Medulla oblongata (tissue), 1 donor: ENCODE measurements at regions not wholly inside any gene's neighbourhood (a gene's known extent, or its start where the extent isn't known, plus 50 kb on each side); places are given as distances from the start of the nearest gene placed in this dataset.

ENCODE experiments used
- DNase-seq: peaks from one replicate; pipeline ENCODE4 v3.0.0-alpha.2; 2015; ENCODE audit errors: extremely low spot score

DNA sequence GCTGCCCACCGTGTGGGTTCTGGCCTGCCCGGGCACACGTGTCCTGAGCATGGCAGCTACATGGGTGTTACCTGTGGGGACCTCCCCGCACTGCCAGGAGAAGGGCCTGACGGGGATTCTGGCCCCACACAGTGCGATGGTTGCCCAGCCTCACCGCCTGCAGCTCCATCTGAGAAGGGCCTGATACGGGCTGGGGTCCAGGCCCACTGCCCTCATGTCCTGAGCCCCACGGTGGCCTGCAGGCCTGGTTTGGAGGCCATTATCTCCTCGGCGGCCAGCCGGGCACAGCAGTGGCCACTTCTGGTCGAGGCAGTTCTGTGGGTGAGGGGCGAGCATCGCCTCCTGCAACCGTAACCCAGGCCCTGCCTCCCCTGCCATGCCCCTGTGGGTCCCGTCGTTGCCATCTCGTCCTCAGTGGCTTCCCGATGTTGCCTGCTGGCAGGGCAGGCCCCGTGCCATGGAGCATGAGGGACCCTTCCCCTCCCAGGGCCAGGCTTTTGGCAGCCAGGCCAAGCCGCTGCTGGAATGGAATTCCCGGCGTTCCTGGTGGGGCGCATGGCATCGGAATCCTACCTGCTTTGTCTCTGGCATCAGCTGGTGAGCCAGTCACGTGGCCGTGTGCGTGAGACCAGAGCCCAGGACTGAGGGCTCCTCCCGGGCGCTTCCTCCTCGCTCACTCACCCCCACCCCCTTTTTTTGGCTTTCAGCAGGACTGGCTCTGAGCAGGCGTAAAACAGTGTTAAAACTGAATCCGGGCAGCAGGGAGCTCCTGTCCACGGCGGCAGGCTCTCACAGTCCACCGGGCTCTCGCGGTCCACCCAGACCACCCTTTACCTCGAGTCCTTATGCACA is 71.9 kb upstream of the PPARA start:
- no peak for DNase-seq

DNA sequence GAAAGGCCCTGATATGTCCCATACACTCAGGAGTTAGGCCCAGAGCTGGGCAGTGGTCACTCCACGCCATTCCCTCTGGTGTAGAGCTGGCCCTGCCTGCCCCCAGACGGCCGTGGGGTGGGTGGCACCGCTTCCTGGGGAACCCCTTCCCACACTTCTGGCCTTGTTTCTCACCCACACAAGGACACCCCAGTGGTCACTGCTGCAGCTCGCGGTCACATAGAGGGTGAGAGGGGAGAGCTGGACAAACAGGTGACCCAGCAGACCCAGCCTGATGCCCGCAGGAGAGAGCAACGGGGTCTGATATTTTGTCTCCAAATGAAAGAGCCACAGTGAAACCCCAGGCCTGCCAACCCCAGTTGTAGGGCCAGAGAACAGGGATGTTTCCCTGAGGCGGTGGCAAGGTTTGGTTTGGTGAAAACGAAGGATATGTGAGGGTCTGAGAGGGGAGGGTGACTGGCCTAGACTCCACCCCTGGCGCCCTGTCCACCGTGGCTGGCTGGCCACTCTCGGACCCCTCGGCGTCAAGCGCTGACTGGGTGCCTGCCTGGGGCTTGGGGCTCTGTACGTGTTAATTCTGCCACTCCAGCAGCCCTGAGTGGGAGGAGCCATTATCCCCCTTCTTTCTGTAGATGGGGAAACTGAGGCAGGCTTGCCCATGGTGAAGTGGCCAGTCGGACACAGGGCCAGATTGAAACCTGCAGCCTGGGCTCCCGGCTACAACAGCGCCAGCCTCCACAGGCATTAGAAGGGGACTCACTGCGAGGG is 71.0 kb upstream of the PPARA start:
- DNase-seq, result no peak

DNA sequence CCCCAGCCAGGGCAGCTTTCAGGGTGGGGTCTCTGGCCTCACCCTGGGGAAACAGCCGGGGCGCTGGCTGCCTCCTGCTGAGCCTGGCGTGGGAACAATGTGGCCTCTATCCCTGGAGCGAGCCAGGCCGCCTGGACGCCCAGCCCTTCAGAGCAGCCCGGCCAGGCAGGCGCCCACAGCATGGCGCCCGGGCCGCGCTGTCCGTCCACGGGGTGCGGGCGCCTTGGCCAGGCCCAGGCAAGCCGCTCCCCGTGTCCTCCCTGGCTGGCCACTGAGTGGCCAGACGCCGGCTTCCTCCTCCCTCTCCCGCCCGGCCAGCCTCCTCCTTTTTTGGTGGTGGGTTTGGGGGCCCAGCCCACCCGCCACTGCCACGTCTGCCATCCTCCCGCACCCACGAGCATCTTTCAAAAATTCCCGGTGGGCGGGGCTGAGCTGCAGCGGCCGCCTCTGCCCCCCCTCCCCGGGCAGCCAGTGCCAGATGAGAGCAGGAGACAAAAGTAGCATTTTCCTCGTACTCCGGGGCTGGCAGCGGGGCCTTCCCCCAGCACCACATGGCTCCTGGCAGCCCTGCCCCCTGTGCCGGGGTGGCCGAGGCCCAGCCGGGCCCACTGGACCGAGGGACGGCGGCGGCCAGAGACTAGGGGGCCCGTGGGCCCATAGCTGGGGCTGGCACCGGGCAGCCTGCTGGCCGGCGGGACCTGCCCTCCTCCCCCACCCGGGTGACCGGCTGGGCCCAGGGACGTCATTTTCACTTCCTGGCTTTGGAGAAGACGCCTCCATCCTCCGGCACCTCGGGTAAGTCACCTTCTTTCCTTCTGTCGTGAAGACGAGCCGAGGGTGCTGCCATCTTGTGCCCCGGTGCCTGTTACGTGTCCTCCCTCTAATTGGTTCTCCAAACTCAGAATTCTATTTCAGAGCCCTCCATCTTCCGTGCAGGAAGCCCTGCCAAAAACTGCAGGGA is 70.2 kb upstream of the PPARA start:
- peak; percentile 94 for DNase-seq

DNA sequence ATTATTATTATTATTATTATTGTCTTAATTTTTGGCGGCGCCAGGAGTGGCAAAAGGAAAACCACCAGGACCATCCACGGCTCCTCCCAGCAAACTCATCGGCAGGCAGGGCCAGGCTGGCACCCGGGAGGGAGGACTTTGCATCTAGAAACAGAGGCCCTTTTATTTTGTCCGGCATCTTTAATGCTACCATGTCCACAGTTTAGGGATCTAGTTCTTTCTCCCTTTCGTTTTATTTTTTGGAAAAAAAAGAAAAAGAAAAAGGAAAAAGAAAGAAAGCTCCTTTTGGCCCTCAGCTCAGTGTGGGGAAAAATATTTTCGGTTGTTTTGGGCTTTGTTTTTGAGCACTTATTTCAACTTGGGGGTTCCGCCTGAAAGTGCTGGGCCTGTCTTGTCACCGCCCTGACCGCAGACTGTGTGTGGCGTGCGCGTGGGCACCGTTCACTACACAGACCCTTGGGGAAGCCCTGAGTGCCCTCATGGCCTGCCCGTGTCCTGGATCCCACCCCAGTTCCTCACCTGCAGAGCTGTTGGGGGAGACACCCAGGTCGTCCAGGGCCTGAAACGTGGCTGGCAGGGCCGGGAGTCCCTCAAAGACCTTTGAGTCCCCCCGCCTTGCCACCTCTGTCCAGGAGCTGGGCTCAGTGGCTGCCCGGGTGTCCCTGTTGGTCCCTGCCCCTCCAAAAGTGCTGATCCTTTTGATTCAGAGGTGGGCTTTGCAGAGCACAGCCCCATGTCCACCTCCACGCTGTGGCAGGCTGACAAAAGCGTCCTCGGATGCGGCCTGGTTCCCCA is 69.1 kb upstream of the PPARA start:
- peak; percentile 78 for DNase-seq

DNA sequence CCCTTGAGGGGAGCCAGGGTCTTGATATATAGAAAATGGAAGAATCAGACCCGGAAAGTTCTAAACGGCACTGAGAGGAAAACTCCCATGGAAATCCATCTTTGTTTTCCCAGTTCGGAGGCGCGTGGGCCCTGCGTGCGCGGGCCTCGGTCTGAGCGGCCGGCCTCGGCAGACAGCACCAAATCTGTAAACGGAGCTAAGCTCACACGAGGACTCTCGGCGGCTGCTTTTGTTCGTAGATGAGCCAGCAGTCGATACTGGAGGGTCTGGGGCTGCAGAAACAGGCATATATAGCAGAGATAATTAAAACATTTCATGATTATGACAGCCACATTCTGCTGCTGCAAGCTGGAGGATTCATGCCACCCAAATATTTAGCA is 68.5 kb upstream of the PPARA start:
- no peak for DNase-seq

DNA sequence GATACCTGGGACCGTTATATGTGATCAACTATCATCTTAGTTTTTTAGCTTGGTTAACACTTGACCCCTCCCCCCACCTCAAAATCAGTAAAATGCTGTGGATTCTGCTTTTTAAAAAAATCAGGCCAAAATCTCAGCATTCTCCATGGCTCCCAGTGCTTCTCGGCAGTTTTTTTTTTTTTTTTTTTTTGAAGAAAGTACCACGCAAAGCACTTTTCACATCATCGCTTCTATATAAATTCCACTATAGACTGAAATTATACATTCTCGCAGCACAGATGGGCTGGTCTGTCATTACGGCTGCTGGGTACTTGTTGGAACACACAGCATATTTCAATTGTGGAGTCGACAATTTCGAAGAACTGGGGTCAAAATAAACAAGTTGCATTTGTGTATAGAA is 67.7 kb upstream of the PPARA start:
- no peak for DNase-seq

DNA sequence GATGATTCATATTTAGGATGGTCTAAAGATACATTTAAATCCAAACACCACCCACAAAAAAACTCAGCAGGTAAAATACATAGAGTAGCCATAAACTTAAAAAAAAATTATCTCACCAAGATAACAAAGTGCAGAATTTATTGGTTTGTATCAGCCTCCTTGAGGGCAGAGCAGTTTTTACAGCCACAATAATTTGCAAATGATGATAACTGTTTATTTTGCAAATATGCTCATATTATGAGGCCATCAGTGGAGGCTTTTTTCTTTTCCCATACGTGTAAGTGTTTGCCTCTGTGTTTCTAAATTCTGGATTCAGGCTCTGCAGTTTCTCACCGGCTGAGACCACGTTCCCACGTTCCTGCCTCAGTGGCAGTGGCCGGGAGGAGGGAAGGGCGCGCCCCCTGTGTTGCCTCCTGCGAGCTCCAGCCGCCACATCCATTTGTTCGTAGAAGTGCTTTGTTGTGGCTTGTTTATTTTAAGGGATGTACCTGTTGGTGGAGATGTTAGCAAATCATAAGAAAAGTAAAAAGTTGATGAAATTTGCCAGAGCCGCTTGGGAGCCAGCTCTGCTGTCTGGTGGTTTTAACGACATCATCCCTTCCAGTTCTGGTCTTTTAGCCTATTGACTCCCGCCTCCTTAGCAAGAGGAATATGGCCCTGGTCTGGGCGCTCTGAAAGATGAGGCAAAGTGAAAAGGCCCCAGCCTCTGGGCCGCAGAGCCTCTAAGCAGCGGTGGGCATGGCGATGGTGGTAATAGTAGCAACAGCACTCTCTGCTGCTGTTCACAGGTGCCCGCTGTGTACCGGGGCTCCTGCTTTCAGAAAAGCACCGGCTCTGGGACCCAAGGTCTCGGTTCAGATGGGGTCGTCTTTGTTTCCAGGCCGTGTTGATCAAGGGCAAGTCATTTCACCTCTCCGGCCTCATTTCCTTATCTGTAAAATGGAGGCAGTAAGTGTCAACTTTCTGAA is 66.7 kb upstream of the PPARA start:
- DNase-seq, result no peak

DNA sequence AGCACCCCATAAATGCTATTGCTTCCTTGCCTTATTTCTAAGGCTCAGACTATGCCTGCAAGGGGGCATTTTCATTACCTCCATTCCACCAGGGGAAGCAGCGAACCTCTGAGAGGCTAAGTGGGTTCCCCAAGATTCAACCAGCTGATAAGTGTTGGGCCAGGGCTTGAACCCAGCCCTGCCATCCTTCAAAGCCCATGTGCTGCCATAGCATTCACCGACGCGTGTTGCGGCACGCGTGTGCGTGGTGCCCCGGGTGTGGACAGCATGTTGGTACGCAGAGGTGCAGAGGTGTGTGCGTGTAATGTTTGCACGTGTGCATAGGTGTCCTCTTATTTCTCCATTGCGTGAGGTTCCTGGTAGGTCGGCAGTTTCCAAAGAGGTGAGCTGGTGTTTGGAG is 66.0 kb upstream of the PPARA start:
- no peak for DNase-seq

DNA sequence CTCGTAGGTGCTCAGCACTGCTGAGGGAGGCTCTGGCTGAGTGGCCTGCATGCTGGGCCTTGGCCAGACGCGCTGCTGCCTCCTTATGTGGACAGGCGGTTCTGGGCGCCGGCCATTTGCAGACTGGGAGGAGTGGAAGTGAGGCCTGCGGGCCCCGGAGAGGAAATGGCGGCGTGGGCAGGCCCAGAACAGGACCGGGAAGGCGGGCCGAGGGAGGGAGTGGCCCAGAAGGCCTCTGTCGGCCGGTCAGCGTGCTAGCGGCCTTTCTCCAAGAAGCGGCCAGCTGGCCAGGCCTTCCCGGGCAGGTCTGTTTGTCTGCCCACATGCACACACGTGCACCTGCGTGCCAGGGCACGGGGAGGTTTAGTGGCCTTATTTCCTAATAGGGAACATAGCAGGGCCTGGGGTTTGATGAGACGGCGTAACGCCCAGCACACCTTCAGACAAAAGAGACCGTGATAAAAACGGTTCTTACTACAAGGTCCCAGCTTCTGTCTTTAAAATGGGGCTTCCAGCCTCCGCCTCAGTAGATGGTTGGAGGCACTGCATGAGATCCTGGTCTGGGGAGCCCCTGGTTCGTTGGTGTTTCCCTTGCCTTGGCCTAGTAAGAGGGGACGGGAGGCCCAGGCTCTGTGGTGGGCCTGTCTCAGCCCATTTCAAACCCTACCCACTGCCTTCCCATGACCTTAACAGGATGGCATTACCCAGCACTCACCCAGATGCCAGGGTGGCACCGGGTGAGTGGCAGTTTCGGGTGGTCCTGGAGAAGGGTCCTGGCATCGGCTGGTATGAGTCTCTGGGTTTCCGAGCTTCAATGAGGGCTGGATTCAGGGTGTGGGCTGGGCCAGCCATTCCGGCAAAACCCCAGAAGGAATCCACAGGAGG is 65.1 kb upstream of the PPARA start:
- DNase-seq, result peak; percentile 71

DNA sequence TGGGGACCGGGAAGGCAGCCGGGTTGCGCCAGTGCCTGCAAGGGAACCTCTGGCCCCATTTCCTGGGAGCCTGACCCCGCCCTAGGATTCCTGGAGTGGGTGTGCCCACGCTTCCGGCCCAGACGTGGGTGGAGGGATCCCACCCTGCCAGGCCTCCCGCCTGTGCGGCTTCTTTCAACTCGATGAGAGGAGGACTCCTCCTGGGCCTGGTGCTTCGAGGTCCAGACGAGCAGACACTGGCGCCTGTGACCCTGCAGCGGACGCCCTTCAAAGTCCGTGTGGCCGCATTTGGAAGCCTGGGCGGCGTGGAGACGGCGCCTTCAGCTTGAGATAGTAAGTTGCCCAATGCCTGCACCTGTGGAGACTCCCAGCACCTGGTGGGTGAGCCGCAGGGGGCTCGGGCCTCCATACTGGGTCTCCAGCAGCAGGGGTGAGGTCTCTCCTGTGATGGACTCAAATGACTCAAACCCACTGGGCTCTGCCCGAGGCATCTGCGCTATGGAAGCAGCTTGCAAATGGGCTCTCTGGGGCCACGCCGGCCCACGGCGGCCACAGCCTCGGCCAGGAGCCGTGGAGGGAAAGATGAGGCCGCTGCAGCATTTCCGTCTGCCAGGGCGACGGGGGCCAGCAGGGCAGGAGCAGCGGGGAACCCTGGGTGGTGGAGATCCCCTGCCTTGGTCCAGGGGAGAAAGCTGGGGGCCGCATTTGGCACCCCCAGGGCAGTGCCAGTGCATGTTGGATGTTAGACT is 64.3 kb upstream of the PPARA start:
- no peak for DNase-seq

DNA sequence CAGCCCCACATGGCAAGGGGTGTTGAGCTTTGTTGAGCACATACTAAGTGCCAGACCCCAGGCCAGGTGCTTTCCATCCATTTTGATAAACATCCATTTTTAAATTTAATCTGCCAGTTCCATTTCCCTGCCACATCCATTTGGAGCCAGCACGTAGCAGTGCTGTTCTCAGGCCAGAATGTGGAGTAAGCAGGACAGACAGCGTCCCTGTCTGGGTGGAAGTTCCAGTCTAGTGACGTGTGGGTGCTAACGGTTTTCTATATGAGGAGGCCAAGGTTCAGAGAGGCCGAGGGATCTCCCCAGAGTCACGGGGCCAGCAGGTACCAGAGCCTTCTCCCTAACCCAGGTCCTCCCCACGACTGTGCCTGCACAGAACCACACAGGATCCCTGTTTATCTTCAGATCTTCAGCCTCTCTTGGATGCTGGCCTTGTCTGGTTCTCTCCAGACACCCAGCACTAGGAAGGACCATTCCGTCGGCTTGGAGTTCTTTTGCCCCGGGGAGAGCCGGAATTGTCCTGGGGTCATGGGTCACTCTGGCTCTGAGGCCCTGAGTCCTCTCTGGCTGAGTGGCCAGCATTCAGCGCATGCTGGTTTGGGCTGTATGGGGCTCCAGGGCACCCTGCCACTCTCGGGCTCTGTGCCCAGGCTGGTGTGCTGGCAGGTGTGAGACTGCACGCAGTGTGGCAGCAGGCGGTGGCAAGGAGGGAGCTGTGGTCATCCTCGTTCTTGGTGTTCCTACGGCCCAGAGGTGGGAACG is 63.6 kb upstream of the PPARA start:
- no peak for DNase-seq

DNA sequence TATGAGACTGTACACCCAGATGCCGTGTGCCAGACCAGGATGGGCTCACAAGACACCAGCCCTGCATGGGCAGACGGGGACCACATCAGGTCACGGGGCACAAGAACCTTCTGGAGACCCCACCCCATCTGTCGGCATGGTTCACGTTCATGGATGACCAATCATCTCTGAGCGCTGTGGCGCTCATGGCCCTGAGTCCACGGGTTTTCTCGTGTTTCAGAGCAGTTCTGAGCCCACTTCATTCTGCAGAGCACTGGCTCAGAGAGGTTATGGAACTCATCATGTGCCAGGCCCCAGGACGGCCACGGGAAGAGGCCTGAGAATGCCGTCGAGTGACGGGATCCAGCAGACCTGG is 63.0 kb upstream of the PPARA start:
- DNase-seq, result no peak

DNA sequence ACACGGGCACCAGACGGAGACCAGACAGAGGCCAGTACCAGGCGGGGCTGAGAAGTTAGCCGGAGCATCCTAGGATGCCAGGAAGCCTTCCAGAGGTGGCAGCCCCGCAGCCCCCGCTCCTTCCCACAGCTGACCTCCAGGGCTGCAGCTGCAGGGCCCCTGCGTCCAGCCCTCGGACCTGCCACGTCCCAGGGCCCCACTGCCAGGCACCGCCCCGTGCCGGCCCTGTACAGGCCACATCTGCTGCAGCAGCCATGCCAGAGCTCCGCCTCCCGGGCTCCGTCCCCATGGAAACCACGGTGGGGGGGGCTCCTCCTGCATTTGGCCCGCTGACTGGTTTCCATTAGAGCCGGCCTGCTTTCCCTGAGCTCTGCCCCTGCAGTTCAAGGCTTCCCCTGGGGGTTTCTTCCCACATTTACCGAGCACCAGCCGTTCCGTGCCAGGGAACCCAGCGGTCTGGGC is 62.5 kb upstream of the PPARA start:
- peak; percentile 97 for DNase-seq

DNA sequence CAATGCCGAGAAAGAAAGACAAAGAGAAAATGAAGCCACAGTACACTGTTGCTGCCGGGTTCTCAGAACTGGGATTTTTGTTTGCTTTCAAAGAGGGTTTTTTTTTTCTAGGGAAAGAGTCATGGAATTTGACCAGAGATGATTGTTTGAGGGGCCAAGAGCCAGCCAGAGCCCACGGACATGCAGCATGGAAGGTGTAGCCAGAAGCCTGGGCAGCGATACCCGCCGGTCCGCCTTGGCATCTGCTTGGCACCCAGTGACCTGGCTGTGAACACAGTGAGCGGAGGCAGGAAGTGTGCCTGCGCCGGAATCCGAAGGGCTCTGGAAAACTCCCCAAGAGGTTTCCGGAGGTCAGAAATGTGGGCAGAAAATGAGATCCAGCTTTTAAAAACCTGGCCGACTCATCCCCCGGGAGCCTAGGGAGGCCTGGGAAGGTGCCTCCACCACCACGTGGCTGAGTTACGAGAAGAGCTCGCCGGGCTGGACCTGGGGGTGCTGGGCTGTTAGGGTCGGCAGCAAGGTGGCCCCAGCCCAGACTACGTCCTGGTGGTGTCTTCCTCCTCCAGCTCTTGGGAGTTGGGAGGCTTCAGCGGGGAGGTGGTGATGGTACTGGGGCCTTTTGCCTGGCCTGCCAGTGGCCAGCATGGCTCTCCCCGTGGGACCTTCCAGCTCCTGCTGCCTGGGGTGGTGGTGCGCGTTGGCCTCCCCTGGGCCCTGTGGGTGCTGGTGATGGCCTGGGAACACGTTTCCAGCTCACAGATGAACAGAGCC is 61.6 kb upstream of the PPARA start:
- DNase-seq, result peak; percentile 68

DNA sequence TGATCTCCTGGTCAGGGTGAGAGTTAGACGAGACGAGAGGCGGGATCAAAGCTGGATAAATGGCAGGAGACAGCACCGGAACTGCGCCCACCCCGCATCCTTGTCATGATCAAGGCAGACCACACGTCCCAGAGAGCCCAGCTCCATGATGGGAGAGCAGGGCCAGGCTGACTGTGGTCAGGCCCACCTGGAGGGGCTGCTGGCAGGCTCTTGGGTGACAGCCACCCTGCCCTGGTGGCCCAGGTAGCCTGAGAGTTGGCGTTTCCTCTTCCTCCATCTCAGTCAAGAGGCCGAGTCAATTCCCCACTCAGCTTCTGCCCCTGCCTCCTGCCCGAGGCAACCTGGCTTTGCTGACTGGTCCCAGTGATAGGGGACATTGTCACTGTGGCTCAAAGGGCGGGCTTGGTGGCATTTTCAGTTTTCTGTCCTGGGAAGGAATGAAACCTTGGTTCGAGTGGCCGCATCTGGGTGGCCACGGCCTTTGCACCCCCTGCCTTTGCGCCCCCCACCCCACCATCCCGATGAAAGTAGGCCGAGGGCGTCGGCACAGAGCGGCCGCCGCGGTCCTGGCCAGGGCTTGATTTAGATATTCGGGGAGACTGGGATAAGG is 60.8 kb upstream of the PPARA start:
- no peak for DNase-seq

DNA sequence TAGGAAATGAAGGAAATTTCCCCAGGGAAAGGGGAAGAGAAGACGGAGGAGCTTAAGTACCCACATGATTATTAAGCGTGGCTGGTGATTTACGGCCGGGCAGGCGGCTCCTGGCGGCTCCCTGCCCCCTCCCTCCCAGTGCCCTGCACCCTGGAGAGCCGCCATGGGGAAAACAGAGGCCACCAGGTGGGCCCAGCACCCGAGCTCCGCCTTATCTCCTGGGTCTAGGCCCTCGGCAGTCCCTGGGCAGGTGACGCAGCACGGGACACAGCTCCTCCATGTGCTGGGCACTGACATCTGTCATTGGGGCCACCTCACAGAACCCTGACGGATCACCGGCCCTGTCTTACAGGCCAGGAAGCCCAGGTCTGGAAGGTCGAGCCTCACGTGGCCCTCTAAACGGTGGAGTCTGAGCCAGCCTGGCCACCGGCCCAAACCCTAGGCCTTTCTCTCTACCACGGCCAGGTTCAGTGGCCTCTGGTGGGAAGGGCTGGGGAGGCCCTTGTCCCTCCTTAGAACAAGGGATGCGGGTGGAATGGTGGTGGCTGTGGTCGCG is 60.2 kb upstream of the PPARA start:
- DNase-seq, result peak; percentile 47
